GM06990 (cell line): ENCODE measurements at regions not wholly inside any gene's neighbourhood (a gene's known extent, or its start where the extent isn't known, plus 50 kb on each side); places are given as distances from the start of the nearest gene placed in this dataset.

ENCODE experiments used
- DNase-seq: peaks from one replicate; pipeline ENCODE4 v3.0.0-alpha.2; 2011; ENCODE audit not compliant: insufficient read length; ENCODE audit errors: extremely low read depth
- H3K27me3 ChIP-seq: replicated peaks from 2 replicates; pipeline ENCODE4 v1.6.0; 2011; ENCODE audit warnings: low read length; ENCODE audit not compliant: control insufficient read depth, insufficient read depth
- H3K36me3 ChIP-seq: 2 replicates; pipeline ENCODE4 v1.5.1; 2011; ENCODE audit warnings: low read length; ENCODE audit not compliant: control insufficient read depth, insufficient read depth
- H3K4me3 ChIP-seq: replicated peaks from 2 replicates; pipeline ENCODE4 v1.5.1; 2011; ENCODE audit warnings: low read depth, mild to moderate bottlenecking, control low read depth, low read length
- CTCF ChIP-seq: IDR thresholded peaks from 2 replicates; pipeline ENCODE4 v1.5.1; 2011; ENCODE audit warnings: low read length, control low read depth, mild to moderate bottlenecking, inconsistent platforms; ENCODE audit not compliant: insufficient read depth, poor library complexity, severe bottlenecking

- DNase-seq = no peak
These were observed 491.7 kb downstream of the ARL4A start for GRCh38 chr7:13179011-13179582.

DNA sequence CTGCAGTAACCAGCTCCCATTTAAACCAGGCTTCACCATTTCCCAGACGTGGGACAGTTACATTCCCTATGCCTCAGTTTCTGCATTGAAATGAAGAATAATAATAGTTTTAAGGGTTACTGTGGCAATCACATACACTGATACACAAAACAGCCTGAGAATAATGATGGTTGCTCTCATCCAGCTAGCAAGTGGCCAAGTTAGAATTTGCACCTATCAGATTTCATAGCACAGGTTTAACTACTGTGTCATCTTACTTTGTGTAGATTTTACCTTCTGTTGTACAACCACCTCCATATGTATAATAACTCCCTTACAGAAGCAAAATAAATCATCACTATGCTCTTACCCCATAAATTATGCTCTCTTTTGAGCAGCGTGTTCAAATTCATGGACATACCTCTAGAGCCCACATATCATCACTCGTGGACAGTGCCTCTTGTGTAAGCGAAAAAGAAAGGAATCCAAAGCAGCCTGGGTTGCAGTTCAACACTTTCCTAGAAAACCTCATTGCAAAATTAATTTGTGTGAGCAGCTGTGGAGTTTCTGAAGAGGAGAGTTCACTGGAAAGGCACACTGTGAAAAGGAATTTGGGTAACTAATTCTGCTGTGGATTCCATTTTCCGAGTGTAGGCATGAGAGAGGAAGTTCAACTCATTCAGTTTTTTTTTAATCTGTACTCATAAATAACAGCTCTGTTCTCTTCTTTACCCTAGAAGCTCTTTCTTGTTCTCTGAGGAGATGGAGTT is 492.5 kb downstream of the ARL4A start:
- Histone ChIP-seq H3K4me3 (no peak overlapping the region), H3K36me3 (no peaks in the 10 kb centered on the region), H3K27me3 (no peaks in the 10 kb centered on the region)
- DNase-seq = no peak
- no peak for TF ChIP-seq CTCF

More at GRCh38 chr7:13179011-13179582, 491.7 kb downstream of the ARL4A start:
- TF ChIP-seq CTCF = peak; percentile 6
- no peaks in the 10 kb centered on the region for H3K27me3 ChIP-seq
- no peak overlapping the region for H3K4me3 ChIP-seq
- H3K36me3 ChIP-seq = no peaks in the 10 kb centered on the region

GRCh38 chr7:13181216-13181615 is 493.8 kb downstream of the ARL4A start:
- Histone ChIP-seq H3K36me3 (no peaks in the 10 kb centered on the region), H3K27me3 (no peaks in the 10 kb centered on the region), H3K4me3 (no peak overlapping the region)
- TF ChIP-seq CTCF = no peak
- DNase-seq = no peak

GRCh38 chr7:13185139-13185538 is 497.7 kb downstream of the ARL4A start:
- no peaks in the 10 kb centered on the region for H3K27me3 ChIP-seq
- H3K4me3 ChIP-seq = no peak overlapping the region
- no peak for TF ChIP-seq CTCF
- no peaks in the 10 kb centered on the region for H3K36me3 ChIP-seq
- DNase-seq = no peak

DNA sequence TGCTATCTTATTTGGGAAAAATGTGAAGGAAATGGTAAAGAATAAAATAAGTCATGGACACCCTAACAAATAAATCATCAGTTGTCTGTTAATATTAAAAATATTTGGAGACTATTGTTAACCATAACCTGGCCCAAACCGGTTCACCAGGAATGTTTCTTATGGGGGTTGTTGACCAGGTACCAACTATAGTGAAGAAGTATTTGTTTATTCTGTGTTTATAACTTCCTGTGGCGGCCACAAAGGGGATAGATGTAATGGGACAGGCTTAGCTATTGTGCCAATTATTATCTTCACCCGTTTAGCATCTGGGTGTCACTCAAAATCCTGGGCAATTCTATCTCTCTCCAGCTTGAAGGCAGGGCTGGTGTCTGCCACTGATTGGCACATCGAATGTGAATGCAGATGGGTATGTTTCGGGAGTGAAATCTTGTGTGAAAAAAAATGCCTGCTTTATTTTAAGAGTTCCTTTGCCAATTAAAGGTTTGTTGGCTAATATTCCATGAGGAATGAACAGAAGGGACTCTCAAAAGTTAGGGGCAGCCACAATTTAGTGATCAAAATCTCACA is 500.9 kb downstream of the ARL4A start:
- no peak for DNase-seq
- TF ChIP-seq CTCF = no peak
- Histone ChIP-seq H3K27me3 (no peaks in the 10 kb centered on the region), H3K4me3 (no peak overlapping the region), H3K36me3 (no peaks in the 10 kb centered on the region)

DNA sequence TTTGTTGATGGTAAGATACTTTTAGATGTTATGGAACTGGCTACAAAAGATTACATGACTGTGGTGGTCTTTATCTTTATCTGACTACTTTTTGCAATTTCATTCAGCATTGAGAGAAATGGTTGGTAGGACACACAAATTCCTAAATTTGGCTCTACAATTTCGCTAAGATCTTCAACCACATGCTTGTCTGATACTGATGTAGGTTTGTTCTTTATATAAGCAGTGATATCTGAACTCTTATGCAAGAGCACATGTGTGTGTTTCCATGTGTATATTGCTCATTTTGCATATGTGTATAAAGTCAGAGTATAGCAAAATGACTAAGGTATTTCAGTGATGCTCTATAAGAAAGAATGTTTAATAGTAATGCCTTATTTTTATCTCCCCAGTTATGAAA is 501.5 kb downstream of the ARL4A start:
- no peak for TF ChIP-seq CTCF
- Histone ChIP-seq H3K36me3 (no peaks in the 10 kb centered on the region), H3K4me3 (no peak overlapping the region)

More for the DNA sequence above, 501.5 kb downstream of the ARL4A start:
- H3K27me3 ChIP-seq = no peaks in the 10 kb centered on the region
- DNase-seq = no peak
